CD14-positive monocyte (primary cell): ENCODE measurements at regions not wholly inside any gene's neighbourhood (a gene's known extent, or its start where the extent isn't known, plus 50 kb on each side); places are given as distances from the start of the nearest gene placed in this dataset.

ENCODE experiments used
- DNase-seq, 3 donors: peaks; one replicate each; pipeline ENCODE4 v3.0.0-alpha.2; 2011 to 2022
- H2AFZ ChIP-seq: 2 replicates; pipeline ENCODE4 v1.6.0; 2012; ENCODE audit warnings: mild to moderate bottlenecking, low read depth, low read length, inconsistent platforms; ENCODE audit not compliant: insufficient read depth, poor library complexity, severe bottlenecking
- H3K27ac ChIP-seq, 2 donors: 1 replicate in 1 of 2; 2 replicates in 1 of 2; pipeline ENCODE4 v1.5.1; 2012 to 2013; ENCODE audit warnings: low read length in 2 of 2, control low read depth in 1 of 2, inconsistent platforms in 1 of 2, low read depth in 1 of 2, mild to moderate bottlenecking in 1 of 2
- H3K27me3 ChIP-seq, 2 donors: one replicate each; pipeline versions ENCODE4 v1.6.0 to v1.6.1; 2011 to 2013; ENCODE audit warnings: low read length in 2 of 2; ENCODE audit not compliant: control insufficient read depth in 2 of 2, insufficient read depth in 2 of 2
- H3K36me3 ChIP-seq, 2 donors: replicated peaks in 1 of 2; 1 replicate in 1 of 2; 2 replicates in 1 of 2; pipeline versions ENCODE4 v1.5.1 to v1.6.1; 2012 to 2013; ENCODE audit warnings: low read length in 2 of 2, control low read depth in 1 of 2, inconsistent platforms in 1 of 2, mild to moderate bottlenecking in 1 of 2; ENCODE audit not compliant: insufficient read depth in 2 of 2, control insufficient read depth in 1 of 2
- H3K4me1 ChIP-seq, 2 donors: 1 replicate in 1 of 2; 2 replicates in 1 of 2; pipeline versions ENCODE4 v1.5.1 to v1.6.1; 2012 to 2013; ENCODE audit warnings: low read length in 2 of 2, control low read depth in 1 of 2, inconsistent platforms in 1 of 2, mild to moderate bottlenecking in 1 of 2, moderate library complexity in 1 of 2; ENCODE audit not compliant: insufficient read depth in 2 of 2, control insufficient read depth in 1 of 2
- H3K4me2 ChIP-seq: replicated peaks from 2 replicates; pipeline ENCODE3; 2012; ENCODE audit warnings: low read length, moderate library complexity, mild to moderate bottlenecking; ENCODE audit not compliant: poor library complexity, severe bottlenecking; ENCODE audit errors: extremely low read depth
- H3K4me3 ChIP-seq, 3 experiments: fragments of 200-600 bp in 1 of 3; sonication (generic) in 1 of 3; replicated peaks in 1 of 3; 1 replicate in 2 of 3; 2 replicates in 1 of 3; pipeline ENCODE4 v1.5.1; 2011 to 2013; ENCODE audit warnings: low read length in 3 of 3, mild to moderate bottlenecking in 3 of 3, control low read depth in 2 of 3, low read depth in 2 of 3, inconsistent platforms in 1 of 3, moderate library complexity in 1 of 3
- H3K79me2 ChIP-seq: 2 replicates; pipeline ENCODE4 v1.6.0; 2012; ENCODE audit warnings: mild to moderate bottlenecking, control low read depth, inconsistent platforms, low read length, moderate library complexity; ENCODE audit not compliant: insufficient read depth
- H3K9ac ChIP-seq: 2 replicates; pipeline ENCODE4 v1.6.0; 2017; ENCODE audit warnings: low read length, mild to moderate bottlenecking; ENCODE audit not compliant: insufficient read depth, poor library complexity, severe bottlenecking
- H3K9me3 ChIP-seq, 2 donors: replicated peaks in 1 of 2; 1 replicate in 1 of 2; 2 replicates in 1 of 2; pipeline versions ENCODE4 v1.5.1 to v1.6.1; 2012 to 2013; ENCODE audit warnings: low read length in 2 of 2, control low read depth in 1 of 2; ENCODE audit not compliant: control insufficient read depth in 1 of 2, insufficient read depth in 1 of 2
- H4K20me1 ChIP-seq: 2 replicates; pipeline ENCODE4 v1.6.0; 2012; ENCODE audit warnings: mild to moderate bottlenecking, low read length, control low read depth, moderate library complexity; ENCODE audit not compliant: insufficient read depth
- H3K27ac Mint-ChIP-seq, 7 donors: one replicate each; pipeline ENCODE4 v1.8.0; 2020; ENCODE audit warnings: mild to moderate bottlenecking in 7 of 7, mixed read lengths in 7 of 7, moderate library complexity in 6 of 7, inconsistent platforms in 2 of 7
- H3K27me3 Mint-ChIP-seq, 3 donors: one replicate each; pipeline ENCODE4 v1.8.0; 2021 to 2022; ENCODE audit warnings: low read depth in 3 of 3, mild to moderate bottlenecking in 3 of 3, mixed read lengths in 3 of 3, moderate library complexity in 3 of 3, inconsistent platforms in 1 of 3
- H3K36me3 Mint-ChIP-seq, 2 donors: one replicate each; pipeline ENCODE4 v1.8.0; 2020; ENCODE audit warnings: mixed read lengths in 2 of 2, inconsistent platforms in 1 of 2, mild to moderate bottlenecking in 1 of 2
- H3K4me1 Mint-ChIP-seq: one replicate; pipeline ENCODE4 v1.8.0; 2020; ENCODE audit warnings: mild to moderate bottlenecking, mixed read lengths
- H3K4me3 Mint-ChIP-seq, 2 donors: one replicate each; pipeline ENCODE4 v1.8.0; 2020; ENCODE audit warnings: mild to moderate bottlenecking in 2 of 2, mixed read lengths in 2 of 2, moderate library complexity in 1 of 2
- H3K9me3 Mint-ChIP-seq, 7 donors: one replicate each; pipeline ENCODE4 v1.8.0; 2020 to 2022; ENCODE audit warnings: mixed read lengths in 7 of 7, mild to moderate bottlenecking in 6 of 7, moderate library complexity in 6 of 7, inconsistent platforms in 2 of 7
- WGBS: methylation state at CpG from one replicate; pipeline ENCODE4 v1.1.5; 2013; ENCODE audit warnings: missing lambda C conversion rate; ENCODE audit not compliant: insufficient coverage; 5-methylcytosine and 5-hydroxymethylcytosine counted together
- intact Hi-C, 2 donors: fragments of 100-400 bp; cut with micrococcal nuclease; formaldehyde crosslinking; loops; one replicate each; pipeline versions ENCODE4 v1.15.0 to v1.15.1; 2023
- TF ChIP-seq, protein P1 (sequence below): fragments of 200-600 bp; IDR thresholded peaks from one replicate; pipeline ENCODE4 v1.8.0; 2022; ENCODE audit warnings: antibody characterized with exemption, mild to moderate bottlenecking

DNA sequence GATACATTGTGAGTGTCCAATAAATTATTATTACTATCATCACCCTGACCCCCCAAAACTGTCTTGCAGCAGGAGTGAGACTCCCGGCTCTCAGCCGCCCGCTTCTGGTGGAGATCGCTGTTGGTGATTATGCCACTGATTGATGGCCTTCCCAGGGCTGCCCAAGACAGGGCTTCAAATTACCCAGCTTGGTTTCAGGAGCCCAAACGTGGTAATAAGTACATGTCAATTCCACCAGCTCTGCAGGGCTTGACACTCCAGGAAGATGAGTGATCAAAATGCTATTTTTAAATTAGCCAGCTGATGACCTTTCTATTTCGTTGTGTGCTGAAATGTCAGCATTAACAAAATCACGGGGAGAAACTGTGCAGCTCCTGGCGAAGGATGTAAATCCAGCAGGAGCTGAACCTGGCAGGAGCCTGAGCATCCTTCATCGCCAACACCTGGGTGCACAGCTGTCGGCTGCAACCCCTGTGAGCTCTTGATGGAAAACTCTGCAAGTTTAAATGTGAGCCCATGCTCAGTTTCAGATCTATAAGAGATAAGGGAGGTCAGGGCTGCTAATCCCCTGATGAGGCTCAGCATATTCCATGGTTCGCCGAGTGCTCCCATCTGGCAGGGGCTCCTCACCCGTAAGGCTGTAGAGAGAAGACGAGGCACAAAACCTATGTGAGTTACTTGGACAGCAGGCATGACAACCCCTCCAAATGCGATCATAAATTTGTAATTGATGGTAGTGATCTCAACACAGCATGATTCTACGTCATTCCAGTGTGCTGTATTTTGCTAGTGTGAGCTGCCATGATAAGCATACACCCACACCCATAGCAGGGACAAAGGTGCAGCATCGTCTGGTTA, 446.3 kb downstream of the TCERG1L start:
- no peak overlapping the region for H2AFZ ChIP-seq

DNA sequence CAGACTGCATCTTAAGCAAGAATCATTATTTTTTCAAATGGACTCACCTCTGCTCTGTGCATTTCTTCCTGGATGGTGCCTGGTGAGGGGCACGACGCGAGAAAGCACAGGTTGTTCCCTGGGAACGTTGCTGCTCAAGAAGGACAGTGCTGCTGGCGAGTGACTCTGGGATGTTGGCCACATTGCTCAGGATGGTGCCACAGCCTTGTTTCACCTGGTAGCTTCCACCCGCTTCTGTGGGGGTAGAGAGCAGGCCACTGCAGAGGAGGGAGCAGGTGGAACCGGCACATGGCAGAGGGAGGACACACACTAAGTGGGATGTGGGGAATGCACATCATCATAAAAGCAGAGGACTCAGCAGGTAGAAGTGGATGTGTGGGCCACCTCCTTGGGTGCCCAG, 444.7 kb downstream of the TCERG1L start:
- intact Hi-C loops, result no loop called here
- H3K27me3 ChIP-seq, result no peaks in the 10 kb centered on the region
- H2AFZ ChIP-seq, result no peak overlapping the region
- H3K4me3 ChIP-seq, result no peak overlapping the region
- Mint-ChIP-seq H3K4me3 (no peak overlapping the region), H3K4me1 (no peaks in the 10 kb centered on the region), H3K27ac (no peak overlapping the region), H3K36me3 (no peaks in the 10 kb centered on the region), H3K27me3 (peaks cover 0 to 8% (median 2%) of the 10 kb centered on the region in 3 donors), H3K9me3 (peaks cover 0 to 4% (median under 1%) of the 10 kb centered on the region in 7 donors)
- no peak overlapping the region for H3K4me2 ChIP-seq
- H3K79me2 ChIP-seq, result no peaks in the 10 kb centered on the region
- H3K36me3 ChIP-seq, result no peaks in the 10 kb centered on the region
- no peaks in the 10 kb centered on the region for H3K9me3 ChIP-seq
- H3K9ac ChIP-seq, result no peak overlapping the region
- no peak for DNase-seq
- no peaks in the 10 kb centered on the region for H3K4me1 ChIP-seq
- WGBS, result 90% methylated on average over 3 of the region's 7 CpGs
- H3K27ac ChIP-seq, result no peak overlapping the region
- H4K20me1 ChIP-seq, result no peaks in the 10 kb centered on the region
- TF ChIP-seq, protein P1, sequence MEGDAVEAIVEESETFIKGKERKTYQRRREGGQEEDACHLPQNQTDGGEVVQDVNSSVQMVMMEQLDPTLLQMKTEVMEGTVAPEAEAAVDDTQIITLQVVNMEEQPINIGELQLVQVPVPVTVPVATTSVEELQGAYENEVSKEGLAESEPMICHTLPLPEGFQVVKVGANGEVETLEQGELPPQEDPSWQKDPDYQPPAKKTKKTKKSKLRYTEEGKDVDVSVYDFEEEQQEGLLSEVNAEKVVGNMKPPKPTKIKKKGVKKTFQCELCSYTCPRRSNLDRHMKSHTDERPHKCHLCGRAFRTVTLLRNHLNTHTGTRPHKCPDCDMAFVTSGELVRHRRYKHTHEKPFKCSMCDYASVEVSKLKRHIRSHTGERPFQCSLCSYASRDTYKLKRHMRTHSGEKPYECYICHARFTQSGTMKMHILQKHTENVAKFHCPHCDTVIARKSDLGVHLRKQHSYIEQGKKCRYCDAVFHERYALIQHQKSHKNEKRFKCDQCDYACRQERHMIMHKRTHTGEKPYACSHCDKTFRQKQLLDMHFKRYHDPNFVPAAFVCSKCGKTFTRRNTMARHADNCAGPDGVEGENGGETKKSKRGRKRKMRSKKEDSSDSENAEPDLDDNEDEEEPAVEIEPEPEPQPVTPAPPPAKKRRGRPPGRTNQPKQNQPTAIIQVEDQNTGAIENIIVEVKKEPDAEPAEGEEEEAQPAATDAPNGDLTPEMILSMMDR, result no peak

More for the DNA sequence above, 446.3 kb downstream of the TCERG1L start:
- TF ChIP-seq, protein P1, result no peak
- Mint-ChIP-seq H3K36me3 (no peaks in the 10 kb centered on the region), H3K4me3 (no peak overlapping the region), H3K9me3 (peaks cover 0 to 9% (median 2%) of the 10 kb centered on the region in 7 donors), H3K27ac (no peak overlapping the region), H3K4me1 (no peaks in the 10 kb centered on the region), H3K27me3 (peaks cover 0 to 6% (median 2%) of the 10 kb centered on the region in 3 donors)
- Histone ChIP-seq H3K4me2 (no peak overlapping the region), H3K9ac (no peak overlapping the region), H3K79me2 (no peaks in the 10 kb centered on the region), H3K27ac (no peak overlapping the region), H4K20me1 (no peaks in the 10 kb centered on the region), H3K36me3 (no peaks in the 10 kb centered on the region), H3K4me3 (no peak overlapping the region), H3K4me1 (no peaks in the 10 kb centered on the region), H3K27me3 (no peaks in the 10 kb centered on the region), H3K9me3 (no peaks in the 10 kb centered on the region)
- DNase-seq, result no peak
- intact Hi-C loops, result no loop called here
- 84% methylated on average over 13 of the region's 17 CpGs for WGBS
